GM21390 (cell line): ENCODE measurements at regions not wholly inside any gene's neighbourhood (a gene's known extent, or its start where the extent isn't known, plus 50 kb on each side); places are given as distances from the start of the nearest gene placed in this dataset.
A peak's percentile ranks its signal among the peaks of the same experiment; 100 is the strongest.

Experiments used
- ATAC-seq: cut with Tn5 transposase; IDR thresholded peaks from one replicate; pipeline ENCODE4 v1.9.1; 2021; ENCODE audit not compliant: unreplicated experiment

DNA sequence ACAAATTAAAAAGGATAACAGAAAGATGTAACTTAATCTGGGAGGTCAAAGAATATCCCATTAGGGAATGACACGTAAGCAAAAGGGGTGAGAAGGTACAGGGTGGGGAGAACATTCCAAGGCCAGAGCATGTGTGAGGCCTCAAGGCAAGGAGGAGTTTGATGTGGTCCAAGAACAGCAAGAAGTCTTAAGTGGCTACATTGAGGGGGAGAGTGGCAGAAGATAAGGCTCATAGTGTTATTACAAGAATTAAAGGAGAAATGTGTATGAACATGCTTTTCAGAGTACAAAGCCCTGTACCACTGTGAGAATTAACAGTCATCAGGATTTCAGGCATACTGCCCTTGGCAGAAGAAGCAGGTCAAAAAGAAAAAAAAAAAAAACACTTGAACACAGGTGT, 174.4 kb upstream of the ERBB4 start:
- ATAC-seq: no peak

- ATAC-seq: no peak
Observed at GRCh38 chr2:212712466-212712865, 173.9 kb upstream of the ERBB4 start.

GRCh38 chr2:212711856-212712255, 173.3 kb upstream of the ERBB4 start:
- no peak for ATAC-seq

- ATAC-seq: no peak
Observed at GRCh38 chr2:212709280-212709679, 170.7 kb upstream of the ERBB4 start.

- no peak for ATAC-seq
Observed at GRCh38 chr2:212708355-212708754, 169.8 kb upstream of the ERBB4 start.

- no peak for ATAC-seq
Observed at GRCh38 chr2:212695426-212695825, 156.8 kb upstream of the ERBB4 start.

GRCh38 chr2:212694398-212694797, 155.8 kb upstream of the ERBB4 start:
- ATAC-seq: no peak

GRCh38 chr2:212692466-212692865, 153.9 kb upstream of the ERBB4 start:
- ATAC-seq: no peak

DNA sequence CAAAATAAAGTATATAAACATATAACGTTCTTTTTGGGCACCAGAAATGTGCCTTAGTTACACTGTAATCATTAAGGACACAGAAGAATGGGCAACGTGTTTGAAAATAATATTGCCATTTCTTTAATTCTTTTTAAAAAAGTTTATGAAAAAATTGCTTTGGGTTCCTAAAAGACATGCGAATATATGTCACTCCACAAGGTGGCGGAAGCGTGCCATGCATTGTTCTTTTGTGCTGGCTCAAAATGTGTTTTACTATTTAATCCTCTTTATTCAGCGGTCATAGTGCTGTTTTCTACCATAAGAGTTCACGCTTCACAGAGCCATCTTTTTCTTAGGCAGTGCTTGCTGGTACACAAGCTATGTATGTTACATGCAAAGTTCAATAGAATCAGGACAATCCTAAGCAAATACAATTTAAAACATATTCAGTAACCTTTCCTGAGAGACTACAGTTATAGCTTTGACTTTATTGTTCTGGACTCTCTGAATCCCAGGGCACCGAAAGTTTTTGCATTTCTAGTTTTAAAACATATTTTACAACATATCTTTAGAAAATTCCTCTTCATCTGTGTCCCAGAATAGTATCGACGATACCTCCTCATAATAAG, 147.8 kb upstream of the ERBB4 start:
- peak; percentile 81 for ATAC-seq

- ATAC-seq: no peak
Observed at GRCh38 chr2:212683346-212684097, 144.9 kb upstream of the ERBB4 start.

DNA sequence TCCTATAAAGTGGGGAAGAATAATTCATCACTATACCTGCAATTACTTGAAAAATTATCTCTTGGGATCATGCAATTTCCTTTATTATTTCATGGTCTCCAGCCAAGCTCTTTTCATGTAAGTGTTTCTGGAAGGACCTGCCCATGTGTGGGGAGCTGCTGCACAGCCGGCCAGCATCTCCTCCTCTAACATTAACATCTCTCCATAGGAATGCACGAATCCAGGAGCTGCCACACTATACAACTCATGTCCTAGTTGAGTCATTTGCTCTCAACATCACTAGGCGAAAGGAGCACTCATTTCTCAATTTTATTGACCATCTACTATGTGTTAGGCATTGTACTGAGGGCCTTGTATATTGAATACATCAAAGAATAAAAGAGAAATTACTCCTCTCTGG, 144.3 kb upstream of the ERBB4 start:
- no peak for ATAC-seq

DNA sequence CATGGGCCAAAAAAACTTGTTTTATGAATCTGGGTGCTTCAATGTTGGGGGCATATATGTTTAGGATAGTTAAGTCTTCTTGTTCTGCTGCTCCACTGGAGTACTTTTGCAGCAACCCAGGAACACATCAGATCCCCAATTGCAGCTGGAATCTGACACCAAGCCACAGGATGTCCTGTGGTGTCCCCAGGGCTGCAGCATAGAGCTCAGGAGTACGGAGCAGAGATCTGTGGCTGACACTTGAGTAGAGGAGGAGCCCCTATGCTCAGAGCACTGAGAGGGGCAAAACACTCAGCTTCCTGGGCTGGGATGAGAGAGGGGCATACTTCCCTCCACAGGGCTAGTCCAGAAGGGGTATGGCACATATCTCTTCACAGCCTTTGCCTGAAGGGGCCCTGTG, 138.9 kb upstream of the ERBB4 start:
- ATAC-seq: no peak

- ATAC-seq: no peak
Observed at GRCh38 chr2:212672186-212672585, 133.6 kb upstream of the ERBB4 start.

GRCh38 chr2:212669761-212670160, 131.2 kb upstream of the ERBB4 start:
- ATAC-seq: no peak

- no peak for ATAC-seq
Observed at GRCh38 chr2:212667751-212668316, 129.2 kb upstream of the ERBB4 start.

DNA sequence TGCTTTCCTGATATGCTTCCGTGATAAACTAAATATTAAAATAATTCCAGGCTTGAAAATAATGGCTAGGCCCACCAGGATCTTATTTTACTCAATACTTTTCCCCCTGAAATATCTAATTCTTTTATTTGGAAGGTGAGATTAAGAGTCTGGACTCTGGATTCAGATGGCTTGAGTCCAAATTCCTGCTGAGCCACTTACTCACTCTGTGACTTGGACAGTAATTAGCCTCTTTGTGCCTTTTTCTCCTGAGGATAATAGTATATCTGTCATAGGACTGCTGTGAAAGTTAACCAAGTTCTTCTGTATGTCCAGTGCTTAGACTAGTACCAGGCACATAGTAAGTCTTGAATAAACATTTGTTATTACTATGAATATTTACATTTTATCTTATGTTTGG, 127.3 kb upstream of the ERBB4 start:
- ATAC-seq: no peak

- no peak for ATAC-seq
Observed at GRCh38 chr2:212659441-212659840, 120.8 kb upstream of the ERBB4 start.

DNA sequence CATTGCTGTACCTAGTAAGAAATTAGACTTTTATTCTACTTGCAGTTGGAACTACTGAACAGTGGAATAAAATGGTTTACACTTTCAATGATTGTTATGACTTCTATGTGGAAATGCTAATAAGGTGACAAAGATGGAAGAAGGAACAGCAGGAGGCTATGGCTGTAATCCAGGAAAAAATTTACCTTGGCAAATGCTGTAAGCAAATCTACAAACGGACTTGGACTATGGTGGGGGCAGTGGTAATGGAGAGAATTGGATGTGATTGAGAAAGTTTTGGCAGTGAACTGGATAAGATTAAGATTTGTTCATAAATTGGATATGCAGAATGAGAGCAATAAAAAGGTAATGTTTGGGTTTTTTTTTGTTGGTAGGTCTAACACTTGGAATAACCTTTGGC, 111.0 kb upstream of the ERBB4 start:
- ATAC-seq: no peak

- no peak for ATAC-seq
Observed at GRCh38 chr2:212646698-212647366, 108.2 kb upstream of the ERBB4 start.

GRCh38 chr2:212644195-212644837, 105.7 kb upstream of the ERBB4 start:
- no peak for ATAC-seq

DNA sequence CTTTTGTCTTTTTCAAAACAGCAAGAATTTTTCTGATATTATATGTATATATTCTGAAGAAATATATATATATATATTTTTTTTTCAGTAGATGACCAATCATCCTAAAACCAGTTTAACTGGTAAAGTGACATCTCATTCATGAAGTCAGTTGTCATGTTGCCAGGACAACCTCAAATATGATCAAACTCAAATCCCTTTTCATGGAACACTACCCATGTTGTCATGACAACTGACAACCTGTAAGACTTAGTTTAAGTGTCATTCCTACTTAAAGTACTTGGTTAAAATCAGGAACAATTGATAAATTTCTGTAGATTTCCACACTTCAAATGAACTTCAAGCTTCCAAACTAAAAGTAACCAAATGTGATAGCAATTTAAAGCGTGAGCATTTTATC, 101.8 kb upstream of the ERBB4 start:
- no peak for ATAC-seq
